ENCODE measurements at regions not wholly inside any gene's neighbourhood (a gene's known extent, or its start where the extent isn't known, plus 50 kb on each side); places are given as distances from the start of the nearest gene placed in this dataset.
"Not testable (repeated sequence)": the region's sequence is repeated elsewhere in the genome, so short reads cannot be mapped to it uniquely, and the experiment has no call there.

DNA sequence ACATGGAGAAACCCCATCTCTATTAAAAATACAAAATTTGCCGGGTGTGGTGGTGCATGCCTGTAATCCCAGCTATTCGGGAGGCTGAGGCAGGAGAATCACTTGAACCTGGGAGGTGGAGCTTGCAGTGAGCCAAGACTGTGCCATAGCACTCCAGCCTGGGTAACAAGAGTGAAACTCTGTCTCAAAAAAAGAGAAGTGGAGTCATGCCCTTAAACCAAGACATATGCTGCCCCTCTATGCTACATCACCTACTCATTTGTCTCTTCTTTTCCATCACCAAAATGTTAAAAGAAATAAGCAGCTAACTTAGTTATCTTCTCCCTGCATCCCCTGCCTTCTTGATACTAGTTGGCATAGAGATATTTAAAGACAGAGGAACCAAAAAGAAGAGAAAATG, 63.4 kb upstream of the RBPJ start:
- not testable (repeated sequence) for DNase-seq

DNA sequence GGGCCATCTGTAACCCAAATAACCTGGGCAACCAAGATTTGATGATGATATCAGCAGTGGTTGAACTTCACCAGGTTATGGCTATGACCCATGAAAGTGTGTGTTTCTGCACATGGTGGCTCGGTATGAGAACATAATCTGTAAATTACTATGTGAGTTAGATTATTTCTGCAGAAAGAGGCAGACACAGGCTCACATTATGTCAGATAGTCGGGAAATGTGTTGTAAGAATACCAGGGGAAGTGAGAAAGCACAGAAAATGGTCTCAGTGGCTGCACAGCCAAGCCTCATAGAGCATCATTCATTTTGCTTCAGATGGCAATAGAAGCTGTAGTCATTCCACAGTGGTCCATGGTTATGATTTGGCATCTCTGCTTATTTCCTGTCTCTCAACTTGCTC, 63.0 kb upstream of the RBPJ start:
- no peak for DNase-seq

DNA sequence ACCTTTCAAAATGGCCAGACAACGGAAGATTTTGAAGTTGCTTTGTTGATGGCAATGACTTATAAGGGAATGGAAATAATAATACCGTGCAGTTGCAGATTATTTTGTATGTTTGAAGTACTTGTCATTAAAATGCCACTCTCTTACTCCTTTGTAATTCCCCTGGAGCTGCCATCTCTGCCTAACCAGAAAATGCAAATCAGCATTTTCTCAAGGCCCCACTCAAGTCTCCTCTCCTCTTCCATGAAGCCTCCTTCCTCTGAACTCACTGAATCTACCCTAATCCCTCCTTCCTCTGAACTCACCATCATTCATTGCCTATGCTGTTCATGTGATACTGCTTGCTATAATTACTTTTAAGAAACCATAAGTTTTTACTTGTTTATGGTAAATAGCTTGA, 60.2 kb upstream of the RBPJ start:
- DNase-seq: no peak

DNA sequence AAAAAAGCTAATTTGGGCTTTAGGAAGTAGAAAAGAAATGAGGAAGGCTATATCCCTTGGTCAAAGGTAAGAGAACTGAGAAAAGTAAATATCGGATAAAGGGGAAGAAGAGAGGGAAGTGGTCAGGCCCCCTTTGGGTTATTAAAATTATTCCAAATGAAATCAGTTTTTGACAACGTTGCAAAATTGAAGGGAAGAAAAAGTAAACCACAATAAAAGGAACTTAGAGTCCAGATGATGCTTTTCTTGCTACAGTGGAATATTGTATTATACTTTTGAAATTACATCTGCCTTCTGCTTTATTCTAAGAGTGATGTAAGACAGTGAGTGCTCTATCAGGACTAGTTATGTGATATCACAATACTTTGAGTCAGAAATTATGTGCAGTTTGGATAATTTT, 59.4 kb upstream of the RBPJ start:
- DNase-seq: no peak

DNA sequence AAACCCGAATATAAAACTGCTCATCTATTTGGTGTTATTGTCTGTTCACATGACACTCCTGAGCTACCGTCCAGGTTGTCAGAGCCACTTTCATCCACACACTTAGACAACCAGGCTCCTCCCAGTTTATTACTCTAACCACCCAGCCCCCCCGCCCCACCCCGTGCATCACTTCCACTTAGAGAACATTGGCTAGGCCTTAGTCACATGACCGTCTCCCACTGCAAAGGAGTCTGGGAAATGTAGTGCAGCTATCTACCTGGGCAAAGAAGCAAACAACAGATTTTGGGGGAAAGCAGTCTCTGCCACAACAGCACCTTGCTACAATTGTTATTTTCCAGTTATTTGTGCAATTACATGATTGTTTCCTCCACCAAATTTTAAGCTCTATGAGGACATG, 57.6 kb upstream of the RBPJ start:
- DNase-seq: peak in 1 of 2 experiments; percentile 33

DNA sequence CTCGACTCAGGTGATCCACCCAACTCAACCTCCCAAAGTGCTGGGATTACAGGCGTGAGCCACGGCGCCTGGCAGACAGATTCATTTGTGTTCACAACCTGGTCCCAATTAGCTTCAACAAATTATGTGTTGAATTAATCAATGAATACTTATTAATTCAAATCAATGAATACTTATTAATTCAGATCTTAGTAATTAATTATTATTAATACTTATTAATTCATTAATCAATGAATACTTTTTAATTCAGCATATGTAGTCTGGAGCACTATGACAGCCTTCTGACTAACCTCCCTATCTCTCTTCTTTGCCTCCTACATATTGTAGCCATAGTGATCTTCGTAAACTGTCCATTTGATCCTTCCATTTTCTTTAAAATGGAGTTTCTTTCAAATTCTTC, 56.7 kb upstream of the RBPJ start:
- DNase-seq: no peak

DNA sequence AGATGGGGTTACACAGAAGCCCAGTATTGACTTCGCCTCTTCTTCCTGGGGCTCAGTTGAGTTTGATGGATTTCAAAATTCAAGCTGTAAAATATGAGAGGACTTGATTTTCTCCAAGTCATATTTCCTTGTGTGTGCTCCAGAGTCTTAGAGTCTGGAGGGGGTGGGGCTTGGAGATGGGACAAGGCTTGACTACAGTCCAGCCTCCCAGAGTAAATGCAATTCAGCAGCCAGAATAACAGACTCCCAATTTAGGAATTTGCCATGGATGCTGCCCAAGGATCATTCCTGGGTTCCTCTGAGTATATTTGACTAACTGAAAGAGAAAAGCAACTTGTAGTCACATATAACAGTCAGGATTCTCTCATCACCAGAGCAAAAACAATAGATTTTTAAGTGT, 53.7 kb upstream of the RBPJ start:
- DNase-seq: no peak

DNA sequence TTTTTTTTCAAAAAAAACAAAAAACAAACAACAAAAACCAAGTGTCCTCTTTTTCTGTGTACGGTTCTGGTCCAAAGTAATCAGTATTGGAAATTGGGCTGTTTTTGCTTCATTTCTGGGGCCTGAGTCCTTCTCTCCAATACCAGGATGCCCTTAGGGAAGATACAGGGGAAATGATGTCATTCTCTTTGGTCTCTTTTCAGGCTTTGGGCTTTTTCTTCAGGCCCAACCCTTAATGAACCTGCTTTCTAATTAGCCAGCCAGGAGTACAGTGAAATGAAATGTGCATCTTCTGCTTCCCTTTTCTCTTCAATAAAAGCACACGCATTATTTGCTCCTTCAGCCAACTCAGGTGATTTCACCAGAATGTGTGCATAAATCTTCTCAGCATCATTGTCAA, 52.6 kb upstream of the RBPJ start:
- DNase-seq: no peak

DNA sequence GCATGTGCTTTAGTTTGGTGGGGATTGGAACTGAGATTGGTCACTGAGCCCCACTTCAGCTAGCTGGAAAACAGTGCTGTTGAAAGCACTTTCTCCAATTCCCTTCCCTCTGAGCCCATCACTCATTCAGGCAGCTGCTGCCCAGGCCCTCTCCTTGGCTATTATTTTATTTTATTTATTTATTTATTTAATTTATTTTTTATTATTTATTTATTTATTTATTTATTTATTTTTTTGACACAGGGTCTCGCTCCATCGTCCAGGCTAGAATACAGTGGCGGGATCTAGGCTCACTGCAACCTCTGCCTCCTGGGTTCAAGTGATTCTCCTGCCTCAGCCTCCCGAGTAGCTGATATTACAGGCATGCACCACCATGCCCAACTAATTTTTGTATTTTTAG, 51.8 kb upstream of the RBPJ start:
- no peak for DNase-seq
